ENCODE measurements at regions not wholly inside any gene's neighbourhood (a gene's known extent, or its start where the extent isn't known, plus 50 kb on each side); places are given as distances from the start of the nearest gene placed in this dataset.

DNA sequence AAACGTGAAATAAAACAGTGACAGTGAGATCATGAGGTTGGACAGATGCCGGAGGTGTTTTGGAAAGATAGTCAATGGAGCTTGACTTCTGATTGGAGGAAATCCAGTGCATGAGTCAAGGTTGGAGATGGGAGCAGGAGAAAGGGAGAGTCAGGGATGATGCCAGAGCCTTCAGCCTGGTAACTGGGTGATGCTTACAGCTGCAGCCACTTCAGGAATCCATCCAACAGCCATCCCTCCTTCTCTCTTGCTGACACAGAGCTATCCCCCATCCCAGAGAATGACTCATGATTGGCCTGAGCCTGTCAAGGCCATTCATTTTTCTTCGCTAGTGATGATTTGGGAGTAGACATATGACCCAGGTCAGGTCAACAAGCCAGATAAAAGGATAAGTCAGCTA, 112.8 kb downstream of the SAMD5 start:
- DNase-seq (ENCODE audit: low spot score in 2 of 2) (no peak), ATAC-seq (no peak)
- Mint-ChIP-seq H3K9me3 (peaks cover 0 to 3% of the 10 kb centered on the region in 2 donors), H3K36me3 (no peaks in the 10 kb centered on the region), H3K27ac (no peak overlapping the region)

DNA sequence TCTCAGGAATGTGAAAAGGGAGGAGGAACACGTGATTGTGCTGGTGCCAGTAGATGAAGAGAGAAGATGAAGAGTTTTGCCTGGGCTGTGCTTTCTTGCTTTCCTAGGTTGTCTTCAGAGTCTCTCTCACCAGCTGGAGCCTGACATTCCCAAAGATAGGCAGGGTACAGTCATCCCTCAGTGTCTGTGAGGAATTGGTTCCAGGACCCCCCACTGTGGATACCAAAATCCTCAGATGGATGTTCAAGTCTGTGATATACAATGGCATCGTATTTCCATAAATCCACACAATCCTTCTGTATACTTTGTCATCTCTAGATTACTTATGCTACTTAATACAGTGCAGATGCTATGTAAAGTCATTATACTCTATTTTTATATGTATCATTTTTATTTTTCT, 113.5 kb downstream of the SAMD5 start:
- Mint-ChIP-seq H3K9me3 (peaks cover 0 to 3% of the 10 kb centered on the region in 2 donors), H3K27ac (no peak overlapping the region), H3K36me3 (no peaks in the 10 kb centered on the region)
- ATAC-seq (no peak), DNase-seq (ENCODE audit: low spot score in 2 of 2) (no peak)

- ATAC-seq (no peak), DNase-seq (ENCODE audit: low spot score in 2 of 2) (no peak)
- Mint-ChIP-seq H3K9me3 (no peaks in the 10 kb centered on the region), H3K36me3 (no peaks in the 10 kb centered on the region), H3K27ac (no peak overlapping the region)
Observed at GRCh38 chr6:147624946-147625515, 116.5 kb downstream of the SAMD5 start.

DNA sequence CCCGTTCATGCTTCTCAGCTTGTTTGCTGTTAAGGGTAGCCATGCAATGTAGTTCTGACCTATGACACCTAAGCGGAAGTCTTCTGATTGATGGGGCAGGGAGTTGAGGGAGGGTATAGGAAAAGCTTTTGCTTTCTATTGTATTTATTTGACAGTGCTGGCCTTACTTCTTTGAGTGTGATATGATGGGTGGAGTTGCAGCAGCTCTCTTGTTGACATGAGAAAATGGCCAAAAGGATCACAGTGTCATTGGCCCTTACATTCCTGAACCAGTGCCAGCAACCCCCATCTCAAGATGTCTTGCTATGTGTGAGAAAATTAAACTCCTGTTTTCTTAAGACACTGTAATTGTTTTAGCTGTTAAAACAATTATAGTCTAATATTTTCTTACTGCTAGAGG, 117.5 kb downstream of the SAMD5 start:
- ATAC-seq: no peak
- no peak overlapping the region for H3K27ac Mint-ChIP-seq
- DNase-seq (ENCODE audit: low spot score in 2 of 2): no peak

DNA sequence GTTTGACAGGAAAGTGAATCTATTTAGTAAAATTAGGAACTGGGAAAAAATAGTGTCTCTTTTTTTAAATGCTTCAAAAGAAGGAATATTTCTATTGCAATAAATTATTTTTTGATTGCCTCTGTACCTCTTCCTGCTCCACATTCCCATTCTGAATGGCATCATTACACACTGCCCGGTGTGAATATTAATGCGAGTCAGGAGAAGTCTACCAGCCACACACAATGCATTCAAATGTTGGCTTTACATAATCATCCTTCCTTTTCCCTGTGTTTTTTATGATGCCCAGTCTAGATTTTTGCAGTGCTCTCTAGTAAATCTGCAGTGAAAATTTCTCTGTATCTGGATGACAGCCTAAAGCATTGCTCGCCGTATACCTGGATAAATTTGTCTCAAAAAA, 118.9 kb downstream of the SAMD5 start:
- Mint-ChIP-seq H3K27ac (no peak overlapping the region), H3K36me3 (peaks cover 0 to 6% of the 10 kb centered on the region in 2 donors), H3K9me3 (peaks cover 6 to 13% of the 10 kb centered on the region in 2 donors)
- no peak for ATAC-seq
- no peak for DNase-seq (ENCODE audit: low spot score in 2 of 2)

More for the DNA sequence above, 117.5 kb downstream of the SAMD5 start:
- peaks cover 3 to 5% of the 10 kb centered on the region in 2 donors for H3K9me3 Mint-ChIP-seq
- no peaks in the 10 kb centered on the region for H3K36me3 Mint-ChIP-seq

- ATAC-seq (no peak), DNase-seq (ENCODE audit: low spot score in 2 of 2) (no peak)
- Mint-ChIP-seq H3K36me3 (peaks cover 0 to 6% of the 10 kb centered on the region in 2 donors), H3K9me3 (peaks cover 10 to 23% of the 10 kb centered on the region in 2 donors), H3K27ac (no peak overlapping the region)
Observed at GRCh38 chr6:147633191-147633590, 124.7 kb downstream of the SAMD5 start.

DNA sequence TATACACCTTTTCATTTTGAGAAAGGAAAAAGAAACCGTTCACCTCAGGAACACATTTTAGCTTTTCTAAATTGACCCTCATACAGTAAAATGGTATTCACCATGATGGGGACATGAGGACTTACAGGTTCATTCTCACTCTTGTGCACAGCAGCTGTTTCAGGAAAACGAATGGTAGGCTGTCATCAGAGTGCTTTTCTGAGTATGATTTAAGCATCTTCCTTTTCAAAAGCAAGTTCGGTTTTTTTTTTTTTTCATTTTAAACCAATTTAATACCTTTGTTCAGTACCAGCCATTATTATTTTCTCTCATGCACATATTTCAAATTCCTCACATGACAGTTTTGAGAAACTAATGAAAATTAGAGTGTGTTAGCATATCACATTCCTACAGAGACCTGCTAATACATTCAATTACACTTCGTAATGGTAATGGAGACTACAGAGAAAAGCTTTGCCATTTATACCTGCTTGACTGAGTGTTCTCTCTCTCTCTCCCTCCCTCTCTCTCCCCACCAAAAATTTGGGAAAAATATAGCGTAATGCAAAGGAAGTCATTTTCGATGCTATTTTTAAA, 129.2 kb downstream of the SAMD5 start:
- no peak for ATAC-seq

DNA sequence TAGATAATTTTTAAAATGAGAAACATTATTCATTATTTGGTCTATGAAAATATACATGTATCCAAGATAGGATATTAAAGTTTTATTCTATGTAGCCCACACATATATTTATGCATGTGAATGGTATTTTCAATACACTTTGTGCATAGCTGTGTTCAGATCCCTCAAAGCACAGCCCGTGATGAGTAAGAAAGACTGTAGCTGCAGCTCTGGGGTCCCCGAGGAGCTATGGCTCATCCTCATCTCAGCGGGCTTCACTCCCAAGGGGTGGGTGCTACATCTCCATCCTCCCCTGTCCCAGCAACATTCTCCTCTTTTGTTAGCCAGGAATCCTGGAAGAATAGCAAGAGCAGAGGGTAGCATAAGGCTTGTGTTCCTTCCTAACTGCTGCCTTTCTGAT, 130.8 kb downstream of the SAMD5 start:
- Mint-ChIP-seq H3K27ac (no peak overlapping the region), H3K9me3 (peaks cover 4 to 6% of the 10 kb centered on the region in 2 donors), H3K36me3 (no peaks in the 10 kb centered on the region)
- ATAC-seq (no peak), DNase-seq (ENCODE audit: low spot score in 2 of 2) (no peak)

More for the DNA sequence above, 129.2 kb downstream of the SAMD5 start:
- no peak for DNase-seq (ENCODE audit: low spot score in 2 of 2)
- no peak overlapping the region for H3K27ac Mint-ChIP-seq
- no peaks in the 10 kb centered on the region for H3K36me3 Mint-ChIP-seq
- H3K9me3 Mint-ChIP-seq: peaks cover 4 to 10% of the 10 kb centered on the region in 2 donors

DNA sequence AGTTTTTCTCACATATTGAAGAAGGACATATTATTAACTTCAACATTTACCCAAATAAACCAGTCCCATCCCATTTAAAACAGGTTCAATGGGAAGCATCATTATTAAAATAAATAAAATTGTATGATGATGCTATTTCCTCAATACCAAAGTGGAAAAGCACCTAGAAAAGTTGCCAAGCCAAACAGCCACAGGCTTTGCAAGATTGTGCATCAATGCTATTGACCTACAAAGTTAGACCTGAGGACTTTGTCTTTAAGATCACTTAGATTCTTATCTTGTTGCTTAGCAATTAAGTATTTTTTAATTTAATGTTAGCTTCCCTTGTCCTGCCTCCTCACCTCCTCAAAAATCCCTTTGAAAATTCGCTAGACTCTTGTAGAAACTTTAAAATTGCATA, 132.1 kb downstream of the SAMD5 start:
- no peaks in the 10 kb centered on the region for H3K9me3 Mint-ChIP-seq
- no peaks in the 10 kb centered on the region for H3K36me3 Mint-ChIP-seq
- no peak overlapping the region for H3K27ac Mint-ChIP-seq
- ATAC-seq (no peak), DNase-seq (ENCODE audit: low spot score in 2 of 2) (no peak)

GRCh38 chr6:147641511-147641910, 133.0 kb downstream of the SAMD5 start:
- H3K36me3 Mint-ChIP-seq: no peaks in the 10 kb centered on the region
- H3K9me3 Mint-ChIP-seq: no peaks in the 10 kb centered on the region
- no peak overlapping the region for H3K27ac Mint-ChIP-seq
- DNase-seq (ENCODE audit: low spot score in 2 of 2) (no peak), ATAC-seq (no peak)

DNA sequence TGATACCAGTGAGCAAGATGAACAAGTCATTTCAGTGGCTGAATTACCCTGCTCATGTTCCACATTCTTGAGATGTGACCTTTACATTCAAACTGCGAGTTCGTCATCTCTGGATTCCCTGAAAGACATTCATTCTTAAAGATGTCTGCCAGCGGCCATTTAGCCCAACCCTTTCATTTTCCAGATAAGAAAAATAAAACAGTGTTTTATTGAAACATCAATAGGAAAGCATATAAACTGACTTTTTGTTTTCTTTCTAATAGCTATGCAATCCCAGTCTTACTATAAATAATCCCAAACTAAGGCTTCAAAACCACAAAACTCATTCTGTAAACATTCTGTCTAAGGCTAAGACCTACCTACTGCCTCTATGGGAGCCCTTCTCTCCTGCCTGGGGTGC, 134.0 kb downstream of the SAMD5 start:
- ATAC-seq (no peak), DNase-seq (ENCODE audit: low spot score in 2 of 2) (no peak)
- no peak overlapping the region for H3K27ac Mint-ChIP-seq

DNA sequence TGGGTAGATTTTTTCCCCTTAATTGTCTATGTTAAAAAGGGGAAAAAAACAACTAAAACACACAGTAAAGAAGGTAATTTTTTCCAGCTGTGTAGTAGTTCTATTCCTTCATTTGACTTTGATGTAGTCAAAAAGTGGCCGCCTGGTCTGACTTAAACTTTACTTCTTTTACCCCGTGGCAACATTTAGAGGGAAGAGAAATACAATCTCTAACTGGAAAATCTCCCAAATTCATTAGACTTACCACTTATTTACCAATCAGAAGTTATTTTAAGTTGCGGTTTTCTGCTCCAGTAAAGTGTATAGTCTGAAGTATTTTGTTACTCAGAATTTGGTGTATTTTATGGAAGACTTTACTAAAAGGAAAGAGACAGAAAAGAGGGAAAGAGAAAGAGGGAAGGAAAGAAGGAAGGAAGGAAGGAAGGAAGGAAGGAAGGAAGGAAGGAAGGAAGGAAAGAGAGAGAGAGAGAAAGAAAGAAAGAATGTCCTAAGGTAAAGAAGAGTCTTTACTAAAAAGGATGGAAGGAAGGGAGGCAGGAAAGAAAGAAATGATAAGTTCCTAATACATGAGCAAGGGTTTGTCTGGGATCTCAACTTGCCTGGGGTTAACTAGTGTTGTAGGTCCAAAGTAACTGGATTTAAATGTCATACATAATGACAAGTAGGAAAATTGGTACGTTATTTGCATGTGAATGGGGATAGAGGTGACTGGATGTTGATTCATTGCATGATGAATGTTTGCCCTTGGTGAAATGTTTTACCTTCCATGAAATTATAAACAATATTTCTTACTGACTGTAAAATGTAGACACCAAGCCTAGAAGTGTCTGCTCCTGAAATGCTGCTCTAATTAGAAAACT, 135.1 kb downstream of the SAMD5 start:
- no peak for ATAC-seq
- no peaks in the 10 kb centered on the region for H3K9me3 Mint-ChIP-seq
- DNase-seq (ENCODE audit: low spot score in 2 of 2): no peak
- H3K36me3 Mint-ChIP-seq: no peaks in the 10 kb centered on the region
- H3K27ac Mint-ChIP-seq: no peak overlapping the region

More for the DNA sequence above, 134.0 kb downstream of the SAMD5 start:
- Mint-ChIP-seq H3K36me3 (no peaks in the 10 kb centered on the region), H3K9me3 (no peaks in the 10 kb centered on the region)

DNA sequence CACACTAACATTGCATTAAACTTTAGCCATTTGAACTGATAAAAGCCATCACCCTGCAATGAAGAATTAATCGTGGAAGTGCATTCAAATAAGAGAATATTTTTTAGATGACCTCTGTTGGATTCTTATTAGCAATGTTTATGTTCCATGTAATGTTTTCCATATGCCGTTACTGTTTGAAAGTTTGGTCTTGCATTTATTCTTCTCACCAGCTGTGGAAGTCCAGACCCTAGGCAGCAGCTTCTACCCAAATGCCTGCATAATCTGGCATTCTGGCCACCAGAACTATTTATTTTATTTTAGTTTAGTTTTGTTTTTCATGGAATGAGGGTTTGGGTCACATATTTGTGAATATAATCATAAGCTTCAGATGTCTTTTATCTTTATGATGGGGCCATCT, 140.4 kb downstream of the SAMD5 start:
- DNase-seq (ENCODE audit: low spot score in 2 of 2): no peak
- H3K36me3 Mint-ChIP-seq: no peaks in the 10 kb centered on the region
- no peak for ATAC-seq
- H3K9me3 Mint-ChIP-seq: peaks cover 0 to 4% of the 10 kb centered on the region in 2 donors
- H3K27ac Mint-ChIP-seq: no peak overlapping the region

GRCh38 chr6:147651249-147652063, 143.0 kb downstream of the SAMD5 start:
- H3K9me3 Mint-ChIP-seq: peaks cover 0 to 4% of the 10 kb centered on the region in 2 donors
- H3K27ac Mint-ChIP-seq: no peak overlapping the region
- ATAC-seq (no peak), DNase-seq (ENCODE audit: low spot score in 2 of 2) (no peak)
- H3K36me3 Mint-ChIP-seq: no peaks in the 10 kb centered on the region

DNA sequence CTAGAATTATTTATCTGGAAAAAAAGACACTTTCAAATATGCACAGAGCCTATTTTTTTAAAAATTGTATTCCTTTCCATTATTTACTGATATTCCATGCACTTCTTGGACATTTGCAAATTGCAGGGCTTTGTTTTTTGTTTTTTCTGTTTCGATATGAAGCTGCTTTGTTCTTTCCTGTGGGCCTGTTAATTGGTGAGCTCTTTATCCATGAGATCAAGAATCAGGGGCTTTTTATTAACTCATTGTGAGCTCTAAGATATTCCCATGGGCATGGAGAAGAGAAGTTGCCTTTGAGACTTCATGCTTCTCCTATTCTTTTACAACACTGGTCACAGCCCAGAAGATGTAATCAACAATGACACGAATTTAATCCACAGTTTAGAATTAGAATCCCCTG, 145.1 kb downstream of the SAMD5 start:
- Mint-ChIP-seq H3K36me3 (no peaks in the 10 kb centered on the region), H3K9me3 (peaks cover 0 to 4% of the 10 kb centered on the region in 2 donors), H3K27ac (no peak overlapping the region)
- DNase-seq (ENCODE audit: low spot score in 2 of 2) (no peak), ATAC-seq (no peak)

DNA sequence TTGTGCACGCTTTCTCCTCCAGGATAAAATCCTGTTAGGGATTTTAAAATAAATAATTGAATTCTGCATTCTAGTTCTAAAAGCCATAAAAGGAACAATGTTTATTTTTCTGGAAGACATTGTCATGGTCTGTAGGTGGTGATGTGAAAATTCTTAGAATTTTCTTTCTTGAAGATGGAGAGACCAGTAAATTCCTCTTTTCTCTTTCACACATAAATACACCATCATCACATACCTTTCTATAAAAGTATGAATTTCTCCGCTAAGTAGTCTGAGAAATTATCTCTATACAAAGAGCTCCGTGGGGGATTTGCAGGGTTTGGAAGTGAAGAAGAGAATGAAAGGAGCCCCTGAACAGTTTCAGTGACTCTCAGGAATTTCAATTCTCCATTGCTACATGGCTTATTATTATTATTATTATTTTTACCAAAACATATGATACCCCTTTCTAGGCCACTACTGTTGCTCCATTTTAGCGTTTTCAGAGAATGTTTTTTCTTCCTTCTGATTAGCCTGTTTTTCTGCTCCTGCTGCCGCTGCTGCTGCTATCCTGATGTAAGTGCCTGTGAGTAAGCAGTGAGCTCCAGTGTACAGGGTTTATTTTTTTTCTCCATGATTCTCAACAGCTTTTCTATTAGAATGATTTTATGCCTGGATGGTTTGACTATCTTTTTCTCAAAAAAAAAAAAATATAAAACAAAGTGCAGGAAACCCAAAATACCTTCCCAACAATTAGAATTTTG, 145.8 kb downstream of the SAMD5 start:
- DNase-seq (ENCODE audit: low spot score in 2 of 2): no peak
- H3K27ac Mint-ChIP-seq: no peak overlapping the region
- peaks cover 0 to 4% of the 10 kb centered on the region in 2 donors for H3K9me3 Mint-ChIP-seq
- no peaks in the 10 kb centered on the region for H3K36me3 Mint-ChIP-seq
- no peak for ATAC-seq

Measured in activated naive CD4-positive, alpha-beta T cell treated with anti-CD3 and anti-CD28 coated beads, Interleukin-2, amount 50 U/mL, for 72 hours (primary cell).